HL-60 (cell line): ENCODE measurements at regions not wholly inside any gene's neighbourhood (a gene's known extent, or its start where the extent isn't known, plus 50 kb on each side); places are given as distances from the start of the nearest gene placed in this dataset.

Experiments
- GABPA ChIP-seq: IDR thresholded peaks from 2 replicates; pipeline ENCODE4 v1.6.1; 2012; ENCODE audit warnings: low read depth
- POLR2AphosphoS5 ChIP-seq: IDR thresholded peaks from 2 replicates; pipeline ENCODE4 v1.6.1; 2012; ENCODE audit warnings: low read depth
- SPI1 ChIP-seq: IDR thresholded peaks from 2 replicates; pipeline ENCODE4 v1.6.1; 2012; ENCODE audit warnings: low read depth, mild to moderate bottlenecking, borderline replicate concordance
- TF ChIP-seq, protein P1 (sequence below): IDR thresholded peaks from one replicate; pipeline ENCODE4 v1.5.1; 2011; ENCODE audit warnings: low read length, control low read depth, inconsistent platforms; ENCODE audit not compliant: insufficient read depth
- TF ChIP-seq, protein P2 (sequence below): IDR thresholded peaks from 2 replicates; pipeline ENCODE4 v1.6.1; 2012; ENCODE audit warnings: low read depth; ENCODE audit not compliant: insufficient replicate concordance

- TF ChIP-seq, protein P1, sequence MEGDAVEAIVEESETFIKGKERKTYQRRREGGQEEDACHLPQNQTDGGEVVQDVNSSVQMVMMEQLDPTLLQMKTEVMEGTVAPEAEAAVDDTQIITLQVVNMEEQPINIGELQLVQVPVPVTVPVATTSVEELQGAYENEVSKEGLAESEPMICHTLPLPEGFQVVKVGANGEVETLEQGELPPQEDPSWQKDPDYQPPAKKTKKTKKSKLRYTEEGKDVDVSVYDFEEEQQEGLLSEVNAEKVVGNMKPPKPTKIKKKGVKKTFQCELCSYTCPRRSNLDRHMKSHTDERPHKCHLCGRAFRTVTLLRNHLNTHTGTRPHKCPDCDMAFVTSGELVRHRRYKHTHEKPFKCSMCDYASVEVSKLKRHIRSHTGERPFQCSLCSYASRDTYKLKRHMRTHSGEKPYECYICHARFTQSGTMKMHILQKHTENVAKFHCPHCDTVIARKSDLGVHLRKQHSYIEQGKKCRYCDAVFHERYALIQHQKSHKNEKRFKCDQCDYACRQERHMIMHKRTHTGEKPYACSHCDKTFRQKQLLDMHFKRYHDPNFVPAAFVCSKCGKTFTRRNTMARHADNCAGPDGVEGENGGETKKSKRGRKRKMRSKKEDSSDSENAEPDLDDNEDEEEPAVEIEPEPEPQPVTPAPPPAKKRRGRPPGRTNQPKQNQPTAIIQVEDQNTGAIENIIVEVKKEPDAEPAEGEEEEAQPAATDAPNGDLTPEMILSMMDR = no peak
- TF ChIP-seq, protein P2, sequence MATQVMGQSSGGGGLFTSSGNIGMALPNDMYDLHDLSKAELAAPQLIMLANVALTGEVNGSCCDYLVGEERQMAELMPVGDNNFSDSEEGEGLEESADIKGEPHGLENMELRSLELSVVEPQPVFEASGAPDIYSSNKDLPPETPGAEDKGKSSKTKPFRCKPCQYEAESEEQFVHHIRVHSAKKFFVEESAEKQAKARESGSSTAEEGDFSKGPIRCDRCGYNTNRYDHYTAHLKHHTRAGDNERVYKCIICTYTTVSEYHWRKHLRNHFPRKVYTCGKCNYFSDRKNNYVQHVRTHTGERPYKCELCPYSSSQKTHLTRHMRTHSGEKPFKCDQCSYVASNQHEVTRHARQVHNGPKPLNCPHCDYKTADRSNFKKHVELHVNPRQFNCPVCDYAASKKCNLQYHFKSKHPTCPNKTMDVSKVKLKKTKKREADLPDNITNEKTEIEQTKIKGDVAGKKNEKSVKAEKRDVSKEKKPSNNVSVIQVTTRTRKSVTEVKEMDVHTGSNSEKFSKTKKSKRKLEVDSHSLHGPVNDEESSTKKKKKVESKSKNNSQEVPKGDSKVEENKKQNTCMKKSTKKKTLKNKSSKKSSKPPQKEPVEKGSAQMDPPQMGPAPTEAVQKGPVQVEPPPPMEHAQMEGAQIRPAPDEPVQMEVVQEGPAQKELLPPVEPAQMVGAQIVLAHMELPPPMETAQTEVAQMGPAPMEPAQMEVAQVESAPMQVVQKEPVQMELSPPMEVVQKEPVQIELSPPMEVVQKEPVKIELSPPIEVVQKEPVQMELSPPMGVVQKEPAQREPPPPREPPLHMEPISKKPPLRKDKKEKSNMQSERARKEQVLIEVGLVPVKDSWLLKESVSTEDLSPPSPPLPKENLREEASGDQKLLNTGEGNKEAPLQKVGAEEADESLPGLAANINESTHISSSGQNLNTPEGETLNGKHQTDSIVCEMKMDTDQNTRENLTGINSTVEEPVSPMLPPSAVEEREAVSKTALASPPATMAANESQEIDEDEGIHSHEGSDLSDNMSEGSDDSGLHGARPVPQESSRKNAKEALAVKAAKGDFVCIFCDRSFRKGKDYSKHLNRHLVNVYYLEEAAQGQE = no peak
- TF ChIP-seq POLR2AphosphoS5 = no peak
- TF ChIP-seq GABPA = no peak
- TF ChIP-seq SPI1 = no peak
These were observed 373.7 kb upstream of the GALNT5 start for GRCh38 chr2:156883804-156884203.
